ENCODE measurements at regions not wholly inside any gene's neighbourhood (a gene's known extent, or its start where the extent isn't known, plus 50 kb on each side); places are given as distances from the start of the nearest gene placed in this dataset.

- TF ChIP-seq EGR1 (IDR thresholded peaks at IDR 0.05) (no peak), CEBPB (IDR thresholded peaks at IDR 0.05) (no peak), EP300 (IDR thresholded peaks at IDR 0.05; ENCODE audit: borderline replicate concordance) (0 out of 2 replicates have a peak, but pooled peaks have one; percentile 29), ZBTB7A (IDR thresholded peaks at IDR 0.05; ENCODE audit: low read depth) (no peak)
Observed at GRCh38 chr1:102099916-102100315, 103.2 kb upstream of the OLFM3 start.
